ENCODE measurements at regions not wholly inside any gene's neighbourhood (a gene's known extent, or its start where the extent isn't known, plus 50 kb on each side); places are given as distances from the start of the nearest gene placed in this dataset.

DNA sequence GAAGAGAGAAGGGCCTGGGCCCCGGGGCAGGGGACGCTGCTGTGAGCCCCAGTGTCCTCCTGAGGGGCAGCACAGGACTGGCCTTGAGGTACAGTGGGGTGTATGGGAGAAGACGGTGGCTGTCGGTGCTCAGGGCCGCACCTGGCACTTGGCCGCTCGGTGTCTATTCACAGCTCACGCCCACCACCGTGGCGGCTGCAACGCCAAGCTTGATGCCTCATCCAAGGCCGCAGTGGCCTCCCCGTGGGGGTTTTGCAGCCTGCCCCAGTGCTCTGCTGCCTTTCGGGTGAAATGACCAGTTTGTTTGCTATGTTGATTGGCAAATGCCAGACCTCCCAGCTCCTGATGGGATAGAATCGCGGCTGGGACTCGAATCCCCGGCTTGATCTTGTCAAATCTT, 79.5 kb upstream of the SLCO4A1 start:
- TF ChIP-seq POLR2A (IDR thresholded peaks at IDR 0.05), result no peak
- TF ChIP-seq, protein P1, sequence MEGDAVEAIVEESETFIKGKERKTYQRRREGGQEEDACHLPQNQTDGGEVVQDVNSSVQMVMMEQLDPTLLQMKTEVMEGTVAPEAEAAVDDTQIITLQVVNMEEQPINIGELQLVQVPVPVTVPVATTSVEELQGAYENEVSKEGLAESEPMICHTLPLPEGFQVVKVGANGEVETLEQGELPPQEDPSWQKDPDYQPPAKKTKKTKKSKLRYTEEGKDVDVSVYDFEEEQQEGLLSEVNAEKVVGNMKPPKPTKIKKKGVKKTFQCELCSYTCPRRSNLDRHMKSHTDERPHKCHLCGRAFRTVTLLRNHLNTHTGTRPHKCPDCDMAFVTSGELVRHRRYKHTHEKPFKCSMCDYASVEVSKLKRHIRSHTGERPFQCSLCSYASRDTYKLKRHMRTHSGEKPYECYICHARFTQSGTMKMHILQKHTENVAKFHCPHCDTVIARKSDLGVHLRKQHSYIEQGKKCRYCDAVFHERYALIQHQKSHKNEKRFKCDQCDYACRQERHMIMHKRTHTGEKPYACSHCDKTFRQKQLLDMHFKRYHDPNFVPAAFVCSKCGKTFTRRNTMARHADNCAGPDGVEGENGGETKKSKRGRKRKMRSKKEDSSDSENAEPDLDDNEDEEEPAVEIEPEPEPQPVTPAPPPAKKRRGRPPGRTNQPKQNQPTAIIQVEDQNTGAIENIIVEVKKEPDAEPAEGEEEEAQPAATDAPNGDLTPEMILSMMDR (IDR thresholded peaks at IDR 0.05), result no peak
- TF ChIP-seq EP300 (IDR thresholded peaks at IDR 0.05), result no peak
